ENCODE measurements at regions not wholly inside any gene's neighbourhood (a gene's known extent, or its start where the extent isn't known, plus 50 kb on each side); places are given as distances from the start of the nearest gene placed in this dataset.

- intact Hi-C loops (cut with DNase I): no loop called here
- no peaks in the 10 kb centered on the region for H3K4me1 ChIP-seq
- no peaks in the 10 kb centered on the region for H3K9me3 ChIP-seq
- H3K27ac ChIP-seq: no peak overlapping the region
- no peak for DNase-seq
- no peak for TF ChIP-seq CTCF (IDR thresholded peaks at IDR 0.05)
- H3K9ac ChIP-seq (ENCODE audit: low read depth in 2 of 2, low read length in 2 of 2): no peak overlapping the region
- no peaks in the 10 kb centered on the region for H3K27me3 ChIP-seq
- H3K36me3 ChIP-seq: no peaks in the 10 kb centered on the region
- no peak overlapping the region for H3K4me3 ChIP-seq
Measured at GRCh38 chr9:30574355-30575151, 1809.9 kb upstream of the ACO1 start.

DNA sequence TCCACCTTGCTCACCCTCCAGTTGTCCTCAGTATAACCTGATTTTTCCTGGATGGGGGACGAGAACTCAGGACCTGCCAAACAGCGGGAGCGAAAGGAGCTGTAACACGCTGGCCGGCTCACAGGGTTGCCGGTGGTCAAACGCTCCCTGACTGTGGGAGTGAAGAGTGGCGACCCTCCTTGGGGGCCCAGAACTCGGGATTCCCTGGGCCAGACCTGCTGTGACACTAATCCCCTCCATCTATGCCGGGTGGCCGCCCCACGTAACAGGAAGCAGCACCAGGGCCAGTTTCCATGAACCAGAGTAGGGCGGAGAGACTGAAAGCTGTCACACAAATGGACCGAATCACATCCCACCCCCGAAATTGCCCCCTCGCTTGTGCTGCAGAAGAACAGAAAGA lies 1809.2 kb upstream of the ACO1 start:
- no peaks in the 10 kb centered on the region for H3K27me3 ChIP-seq
- no peaks in the 10 kb centered on the region for H3K36me3 ChIP-seq
- no peaks in the 10 kb centered on the region for H3K9me3 ChIP-seq
- no peak for DNase-seq
- no peak for TF ChIP-seq CTCF (IDR thresholded peaks at IDR 0.05)
- H3K4me1 ChIP-seq: no peaks in the 10 kb centered on the region
- no peak overlapping the region for H3K27ac ChIP-seq
- intact Hi-C loops (cut with DNase I): no loop called here
- H3K4me3 ChIP-seq: no peak overlapping the region
- H3K9ac ChIP-seq (ENCODE audit: low read depth in 2 of 2, low read length in 2 of 2): no peak overlapping the region

DNA sequence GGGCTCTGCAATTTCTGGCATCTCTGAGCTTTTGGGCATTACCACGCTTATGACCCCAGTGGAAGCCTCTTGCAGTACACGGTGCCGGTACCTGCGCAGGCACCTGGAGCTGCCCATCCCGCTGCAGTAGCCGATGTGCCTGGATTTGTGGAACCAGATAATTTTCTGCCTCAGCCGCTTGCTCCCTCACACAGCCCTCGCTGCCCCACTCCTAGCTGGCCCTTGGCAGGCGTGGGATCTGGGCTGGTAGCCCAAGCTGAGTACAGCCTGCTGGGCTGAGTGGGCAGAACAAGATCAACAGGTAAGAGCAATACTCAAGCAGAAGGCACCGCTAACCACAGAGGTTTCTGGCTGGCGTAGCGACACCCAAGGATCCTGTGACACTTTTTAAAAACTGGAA lies 1808.8 kb upstream of the ACO1 start:
- DNase-seq: no peak
- Histone ChIP-seq H3K4me3 (no peak overlapping the region), H3K4me1 (no peaks in the 10 kb centered on the region), H3K27me3 (no peaks in the 10 kb centered on the region), H3K9me3 (no peaks in the 10 kb centered on the region), H3K36me3 (no peaks in the 10 kb centered on the region), H3K9ac (ENCODE audit: low read depth in 2 of 2, low read length in 2 of 2) (no peak overlapping the region), H3K27ac (no peak overlapping the region)
- intact Hi-C loops (cut with DNase I): no loop called here
- no peak for TF ChIP-seq CTCF (IDR thresholded peaks at IDR 0.05)

- Histone ChIP-seq H3K27me3 (no peaks in the 10 kb centered on the region), H3K9me3 (no peaks in the 10 kb centered on the region), H3K9ac (ENCODE audit: low read depth in 2 of 2, low read length in 2 of 2) (no peak overlapping the region), H3K27ac (no peak overlapping the region), H3K4me3 (no peak overlapping the region), H3K36me3 (no peaks in the 10 kb centered on the region), H3K4me1 (no peaks in the 10 kb centered on the region)
- no peak for DNase-seq
- TF ChIP-seq CTCF (IDR thresholded peaks at IDR 0.05): no peak
- intact Hi-C loops (cut with DNase I): no loop called here
Measured at GRCh38 chr9:30579810-30580209, 1804.6 kb upstream of the ACO1 start.

GRCh38 chr9:30582240-30582639 lies 1802.2 kb upstream of the ACO1 start:
- no peaks in the 10 kb centered on the region for H3K4me1 ChIP-seq
- no peaks in the 10 kb centered on the region for H3K27me3 ChIP-seq
- H3K36me3 ChIP-seq: no peaks in the 10 kb centered on the region
- H3K27ac ChIP-seq: no peak overlapping the region
- no peak overlapping the region for H3K9ac ChIP-seq (ENCODE audit: low read depth in 2 of 2, low read length in 2 of 2)
- intact Hi-C loops (cut with DNase I): no loop called here
- TF ChIP-seq CTCF (IDR thresholded peaks at IDR 0.05): no peak
- no peak for DNase-seq
- no peaks in the 10 kb centered on the region for H3K9me3 ChIP-seq
- H3K4me3 ChIP-seq: no peak overlapping the region
